ENCODE measurements at regions not wholly inside any gene's neighbourhood (a gene's known extent, or its start where the extent isn't known, plus 50 kb on each side); places are given as distances from the start of the nearest gene placed in this dataset.

DNA sequence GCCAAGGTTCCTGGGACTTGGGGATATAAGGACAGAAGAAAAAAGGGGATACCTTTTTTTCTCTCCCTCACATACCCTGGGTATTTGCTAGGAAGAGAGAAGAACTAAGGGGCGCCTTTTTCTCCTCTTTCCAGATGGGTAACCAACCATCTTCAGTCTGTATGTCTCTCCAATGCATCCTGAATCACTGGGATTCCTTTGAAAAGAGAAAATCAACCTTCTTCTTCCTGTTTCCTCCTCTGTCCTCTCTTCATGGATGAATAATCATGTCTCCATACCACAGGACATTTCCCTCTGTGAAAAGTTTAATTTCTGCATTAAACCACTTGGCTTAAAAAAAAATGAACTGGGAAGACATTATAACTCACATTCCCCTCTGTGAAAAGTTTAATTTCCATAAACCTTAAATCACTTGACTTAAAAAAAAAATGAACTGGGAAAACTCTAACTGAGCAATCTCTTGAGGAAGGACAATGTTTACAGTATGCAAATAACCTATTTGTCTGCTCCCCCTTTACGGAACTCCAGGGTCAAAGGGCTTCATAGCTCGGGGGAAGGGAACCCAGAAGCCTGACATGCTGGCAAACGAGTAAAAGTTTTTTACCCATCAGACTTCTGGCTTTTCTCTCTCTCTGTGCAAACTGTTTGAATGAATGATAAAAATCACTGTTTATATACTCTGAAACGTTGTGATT is 56.7 kb upstream of the FAM98A start:
- Histone ChIP-seq H3K79me2 (replicated peaks; ENCODE audit: insufficient read depth, low read length) (no peaks in the 10 kb centered on the region), H3K9ac (ENCODE audit: low read length) (no peak overlapping the region), H4K20me1 (ENCODE audit: insufficient read depth) (no peaks in the 10 kb centered on the region), H3K27me3 (ENCODE audit: insufficient read depth, low read depth, low read length) (no peaks in the 10 kb centered on the region), H3K4me3 (ENCODE audit: low read length) (no peak overlapping the region), H3K4me2 (ENCODE audit: low read length) (no peak overlapping the region), H3K36me3 (ENCODE audit: insufficient read depth, low read length) (no peaks in the 10 kb centered on the region), H3F3A (ENCODE audit: insufficient read depth, low read length, poor library complexity, severe bottlenecking) (no peaks in the 10 kb centered on the region), H2AFZ (ENCODE audit: low read depth, low read length) (no peak overlapping the region), H3K27ac (ENCODE audit: low read length) (no peak overlapping the region), H3K9me2 (ENCODE audit: insufficient read depth, low read length) (no peaks in the 10 kb centered on the region), H3K9me3 (ENCODE audit: low read length) (no peaks in the 10 kb centered on the region)
- TF ChIP-seq POLR2AphosphoS5 (IDR thresholded peaks at IDR 0.05) (no peak), MXI1 (conservative IDR thresholded peaks at IDR 0.05; ENCODE audit: poor library complexity, severe bottlenecking) (no peak), RAD21 (conservative IDR thresholded peaks at IDR 0.05) (no peak), EP300 (conservative IDR thresholded peaks at IDR 0.05; ENCODE audit: poor library complexity, severe bottlenecking) (no peak), EZH2 (IDR thresholded peaks at IDR 0.05; ENCODE audit: borderline replicate concordance, insufficient read depth, low read length, poor library complexity, severe bottlenecking) (no peak), REST (IDR thresholded peaks at IDR 0.05; ENCODE audit: borderline replicate concordance) (no peak)

GRCh38 chr2:33652830-33653229 is 53.7 kb upstream of the FAM98A start:
- Histone ChIP-seq H3K27me3 (ENCODE audit: insufficient read depth, low read depth, low read length) (no peaks in the 10 kb centered on the region), H3K4me2 (ENCODE audit: low read length) (no peak overlapping the region), H3F3A (ENCODE audit: insufficient read depth, low read length, poor library complexity, severe bottlenecking) (no peaks in the 10 kb centered on the region), H3K9me3 (ENCODE audit: low read length) (no peaks in the 10 kb centered on the region), H3K9me2 (ENCODE audit: insufficient read depth, low read length) (no peaks in the 10 kb centered on the region), H4K20me1 (ENCODE audit: insufficient read depth) (no peaks in the 10 kb centered on the region), H3K27ac (ENCODE audit: low read length) (no peak overlapping the region), H3K9ac (ENCODE audit: low read length) (no peak overlapping the region), H3K4me3 (ENCODE audit: low read length) (no peak overlapping the region), H3K79me2 (replicated peaks; ENCODE audit: insufficient read depth, low read length) (no peaks in the 10 kb centered on the region), H2AFZ (ENCODE audit: low read depth, low read length) (no peak overlapping the region), H3K36me3 (ENCODE audit: insufficient read depth, low read length) (no peaks in the 10 kb centered on the region)
- TF ChIP-seq SMC3 (conservative IDR thresholded peaks at IDR 0.05; ENCODE audit: poor library complexity) (no peak), TAF1 (IDR thresholded peaks at IDR 0.05; ENCODE audit: low read depth) (no peak), EP300 (conservative IDR thresholded peaks at IDR 0.05; ENCODE audit: poor library complexity, severe bottlenecking) (no peak), MXI1 (conservative IDR thresholded peaks at IDR 0.05; ENCODE audit: poor library complexity, severe bottlenecking) (no peak), RAD21 (conservative IDR thresholded peaks at IDR 0.05) (no peak), POLR2AphosphoS5 (IDR thresholded peaks at IDR 0.05) (no peak), REST (IDR thresholded peaks at IDR 0.05; ENCODE audit: borderline replicate concordance) (no peak)
- TF ChIP-seq, protein P1, sequence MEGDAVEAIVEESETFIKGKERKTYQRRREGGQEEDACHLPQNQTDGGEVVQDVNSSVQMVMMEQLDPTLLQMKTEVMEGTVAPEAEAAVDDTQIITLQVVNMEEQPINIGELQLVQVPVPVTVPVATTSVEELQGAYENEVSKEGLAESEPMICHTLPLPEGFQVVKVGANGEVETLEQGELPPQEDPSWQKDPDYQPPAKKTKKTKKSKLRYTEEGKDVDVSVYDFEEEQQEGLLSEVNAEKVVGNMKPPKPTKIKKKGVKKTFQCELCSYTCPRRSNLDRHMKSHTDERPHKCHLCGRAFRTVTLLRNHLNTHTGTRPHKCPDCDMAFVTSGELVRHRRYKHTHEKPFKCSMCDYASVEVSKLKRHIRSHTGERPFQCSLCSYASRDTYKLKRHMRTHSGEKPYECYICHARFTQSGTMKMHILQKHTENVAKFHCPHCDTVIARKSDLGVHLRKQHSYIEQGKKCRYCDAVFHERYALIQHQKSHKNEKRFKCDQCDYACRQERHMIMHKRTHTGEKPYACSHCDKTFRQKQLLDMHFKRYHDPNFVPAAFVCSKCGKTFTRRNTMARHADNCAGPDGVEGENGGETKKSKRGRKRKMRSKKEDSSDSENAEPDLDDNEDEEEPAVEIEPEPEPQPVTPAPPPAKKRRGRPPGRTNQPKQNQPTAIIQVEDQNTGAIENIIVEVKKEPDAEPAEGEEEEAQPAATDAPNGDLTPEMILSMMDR (IDR thresholded peaks at IDR 0.05; ENCODE audit: poor library complexity, severe bottlenecking) = no peak
